Stomach (tissue), 8 donors: ENCODE measurements at regions not wholly inside any gene's neighbourhood (a gene's known extent, or its start where the extent isn't known, plus 50 kb on each side); places are given as distances from the start of the nearest gene placed in this dataset.

Experiments used
- DNase-seq, 2 donors: peaks; one replicate each; pipeline versions ENCODE4 v3.0.0 to v3.0.0-alpha.2; 2013 to 2019
- H3K27ac ChIP-seq, 5 donors: fragments of 200-600 bp in 4 of 5; sonication (generic) in 4 of 5; one replicate each; pipeline ENCODE4 v1.5.1; 2013 to 2019; ENCODE audit warnings: mild to moderate bottlenecking in 1 of 5, moderate library complexity in 1 of 5
- H3K27me3 ChIP-seq, 3 donors: fragments of 200-600 bp; sonication (generic); one replicate each; pipeline ENCODE4 v1.5.1; 2017 to 2019; ENCODE audit warnings: mixed run types in 1 of 3
- H3K36me3 ChIP-seq, 4 donors: fragments of 200-600 bp; sonication (generic); 1 replicate in 3 of 4; 2 replicates in 1 of 4; pipeline ENCODE4 v1.5.1; 2016 to 2019
- H3K4me1 ChIP-seq, 4 donors: fragments of 200-600 bp; sonication (generic); one replicate each; pipeline ENCODE4 v1.5.1; 2016 to 2019
- H3K4me3 ChIP-seq, 4 donors: fragments of 200-600 bp; sonication (generic) in 3 of 4; one replicate each; pipeline ENCODE4 v1.5.1; 2016 to 2019; ENCODE audit warnings: mild to moderate bottlenecking in 1 of 4
- H3K9me3 ChIP-seq, 4 donors: fragments of 200-600 bp; sonication (generic); one replicate each; pipeline ENCODE4 v1.5.1; 2016 to 2019
- EP300 ChIP-seq: sonication (generic); formaldehyde crosslinking; IDR thresholded peaks from one replicate; pipeline ENCODE4 v1.6.1; 2017; ENCODE audit warnings: antibody characterized with exemption
- POLR2A ChIP-seq, 4 donors: fragments of 450-650 bp; IDR thresholded peaks; one replicate each; pipeline ENCODE4 v1.6.1; 2016; ENCODE audit warnings: antibody characterized with exemption in 4 of 4, control low read depth in 2 of 4, mild to moderate bottlenecking in 1 of 4, moderate library complexity in 1 of 4
- POLR2AphosphoS5 ChIP-seq, 3 donors: sonication (generic); formaldehyde crosslinking; IDR thresholded peaks; one replicate each; pipeline ENCODE4 v1.6.1; 2016; ENCODE audit warnings: antibody characterized with exemption in 3 of 3
- WGBS, 5 donors: extraction: QIAGEN DNeasy Blood & Tissue Kit in 3 of 5; methylation state at CpG; one replicate each; pipeline versions ENCODE4 v1.1.5 to v1.1.7; 2013 to 2018; 5-methylcytosine and 5-hydroxymethylcytosine counted together
- intact Hi-C: fragments of 100-400 bp; cut with DNase I; formaldehyde crosslinking; loops from one replicate; pipeline ENCODE4 v1.15.1; 2023; ENCODE audit warnings: low total_unique reads
- TF ChIP-seq, protein P1 (sequence below), 7 experiments: fragments of 450-650 bp in 4 of 7; fragments of 200-600 bp in 3 of 7; sonication (generic) in 3 of 7; IDR thresholded peaks; one replicate each; pipeline ENCODE4 v1.5.1; 2016 to 2019; ENCODE audit warnings: antibody characterized with exemption in 7 of 7, control low read depth in 2 of 7, mild to moderate bottlenecking in 1 of 7
- donor health status: healthy with polysubstance abuse.
- donor health status: Bipolar disorder and iron deficiency.
- donor health status: healthy.

DNA sequence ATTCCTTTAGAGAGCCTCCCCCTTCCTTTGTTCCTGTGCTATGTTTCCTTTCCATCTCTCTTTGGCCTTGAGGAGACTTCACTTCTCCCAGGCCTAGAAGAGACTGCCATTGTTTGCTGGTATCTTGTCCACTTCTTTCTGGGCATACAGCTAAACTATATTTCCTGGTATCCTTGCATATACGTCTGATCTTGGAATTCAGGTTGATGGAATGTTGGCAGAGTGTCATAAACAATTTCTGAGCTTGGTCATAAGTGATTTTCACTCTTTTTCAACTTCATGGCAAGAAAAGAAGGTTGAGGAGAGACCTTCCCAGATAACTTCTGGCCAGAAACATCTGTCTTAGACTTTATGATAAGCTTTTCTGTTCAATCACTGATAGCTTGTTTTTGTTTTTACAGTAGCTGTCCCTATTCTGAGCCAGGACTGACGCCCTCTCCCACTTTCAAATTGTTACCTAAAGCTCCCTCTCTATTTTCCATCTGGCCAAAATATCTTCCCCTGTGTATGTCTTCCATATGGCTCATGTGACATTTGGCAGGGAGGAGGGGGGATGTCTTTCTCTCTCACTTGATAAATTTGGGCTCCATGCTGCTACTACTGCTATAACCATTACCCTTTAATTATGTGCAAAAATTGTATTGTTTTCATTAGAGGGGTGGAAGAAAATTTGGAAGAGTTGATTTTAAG, 457.0 kb downstream of the ADAMTS20 start:
- H3K36me3 ChIP-seq = no peaks in the 10 kb centered on the region
- no peak for DNase-seq
- no peak overlapping the region for H3K27ac ChIP-seq
- TF ChIP-seq POLR2AphosphoS5 (IDR thresholded peaks at IDR 0.05) (no peak), POLR2A (IDR thresholded peaks at IDR 0.05) (no peak), EP300 (no peak)
- TF ChIP-seq, protein P1, sequence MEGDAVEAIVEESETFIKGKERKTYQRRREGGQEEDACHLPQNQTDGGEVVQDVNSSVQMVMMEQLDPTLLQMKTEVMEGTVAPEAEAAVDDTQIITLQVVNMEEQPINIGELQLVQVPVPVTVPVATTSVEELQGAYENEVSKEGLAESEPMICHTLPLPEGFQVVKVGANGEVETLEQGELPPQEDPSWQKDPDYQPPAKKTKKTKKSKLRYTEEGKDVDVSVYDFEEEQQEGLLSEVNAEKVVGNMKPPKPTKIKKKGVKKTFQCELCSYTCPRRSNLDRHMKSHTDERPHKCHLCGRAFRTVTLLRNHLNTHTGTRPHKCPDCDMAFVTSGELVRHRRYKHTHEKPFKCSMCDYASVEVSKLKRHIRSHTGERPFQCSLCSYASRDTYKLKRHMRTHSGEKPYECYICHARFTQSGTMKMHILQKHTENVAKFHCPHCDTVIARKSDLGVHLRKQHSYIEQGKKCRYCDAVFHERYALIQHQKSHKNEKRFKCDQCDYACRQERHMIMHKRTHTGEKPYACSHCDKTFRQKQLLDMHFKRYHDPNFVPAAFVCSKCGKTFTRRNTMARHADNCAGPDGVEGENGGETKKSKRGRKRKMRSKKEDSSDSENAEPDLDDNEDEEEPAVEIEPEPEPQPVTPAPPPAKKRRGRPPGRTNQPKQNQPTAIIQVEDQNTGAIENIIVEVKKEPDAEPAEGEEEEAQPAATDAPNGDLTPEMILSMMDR (IDR thresholded peaks at IDR 0.05) = no peak
- H3K4me3 ChIP-seq = no peak overlapping the region
- no peaks in the 10 kb centered on the region for H3K4me1 ChIP-seq
- no peaks in the 10 kb centered on the region for H3K9me3 ChIP-seq
- H3K27me3 ChIP-seq = no peaks in the 10 kb centered on the region
- intact Hi-C loops = no loop called here
- 48 to 59% (median 56%) methylated on average over 2 of the region's 2 CpGs for WGBS, 5 donors

DNA sequence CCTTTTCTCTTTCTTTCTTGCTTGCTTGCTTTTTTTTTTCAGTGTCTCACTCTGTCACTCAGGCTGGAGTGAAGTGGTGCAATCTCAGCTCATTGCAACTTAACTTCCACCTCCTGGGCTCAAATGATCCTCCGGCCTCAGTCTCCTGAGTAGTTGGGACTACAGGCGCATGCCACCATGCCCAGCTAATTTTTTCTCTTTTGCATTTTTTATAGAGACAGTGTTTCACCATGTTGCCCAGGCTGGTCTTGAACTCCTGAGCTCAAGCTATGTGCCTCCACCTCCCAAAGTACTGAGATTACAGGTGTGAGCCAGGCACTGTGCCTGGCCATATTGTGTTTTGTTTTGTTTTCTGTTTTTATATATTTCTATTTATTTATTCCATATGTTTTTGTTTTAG, 461.0 kb downstream of the ADAMTS20 start:
- intact Hi-C loops = no loop called here
- WGBS, 5 donors = 95 to 99% (median 97%) methylated on average over 2 of the region's 2 CpGs
- Histone ChIP-seq H3K27ac (no peak overlapping the region), H3K27me3 (no peaks in the 10 kb centered on the region), H3K4me3 (no peak overlapping the region), H3K9me3 (peaks cover 0 to 7% (median 0%) of the 10 kb centered on the region in 4 donors), H3K36me3 (no peaks in the 10 kb centered on the region), H3K4me1 (no peaks in the 10 kb centered on the region)
- DNase-seq = no peak
- no peak for TF ChIP-seq EP300
- TF ChIP-seq, protein P1 (IDR thresholded peaks at IDR 0.05) = no peak
- TF ChIP-seq POLR2A (IDR thresholded peaks at IDR 0.05) = no peak
- TF ChIP-seq POLR2AphosphoS5 (IDR thresholded peaks at IDR 0.05) = no peak

DNA sequence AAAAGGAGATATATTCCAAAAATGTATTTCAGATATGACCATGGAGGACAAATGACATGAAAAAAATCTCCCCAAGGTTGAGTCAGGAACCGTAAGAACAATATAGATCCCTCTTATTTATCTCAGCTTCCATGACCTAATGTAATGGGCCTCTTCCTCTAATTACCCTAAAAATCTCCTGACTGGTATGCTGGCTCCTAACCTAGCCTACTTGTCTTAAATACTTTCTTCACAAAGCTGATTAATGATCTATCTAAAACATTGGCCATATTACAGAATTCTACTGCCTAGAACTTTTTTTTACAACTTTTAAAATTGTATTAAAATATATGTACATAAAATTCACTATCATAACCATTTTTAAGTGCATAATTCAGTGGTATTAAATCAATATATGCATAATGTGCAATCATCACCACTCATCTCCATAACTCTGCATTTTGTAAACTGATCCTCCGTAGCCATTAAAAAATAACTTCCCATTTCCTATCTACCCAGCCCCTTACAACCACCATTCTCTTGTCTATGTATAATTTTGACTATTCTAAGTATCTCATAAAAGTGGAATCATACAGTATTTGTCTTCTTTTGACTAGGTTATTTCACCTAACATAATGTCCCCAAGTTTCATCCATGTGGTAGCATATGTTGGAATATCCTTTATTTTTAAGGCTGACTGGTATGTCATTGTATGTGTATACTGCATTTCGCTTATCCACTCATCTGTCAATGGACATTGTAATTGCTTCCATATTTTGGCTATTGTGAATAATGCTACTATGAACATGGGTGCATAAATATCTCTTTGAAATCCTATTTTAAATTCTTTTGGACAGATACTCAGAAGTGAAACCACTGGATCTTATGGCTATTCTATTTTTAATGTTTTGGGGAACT, 464.6 kb downstream of the ADAMTS20 start:
- no peaks in the 10 kb centered on the region for H3K36me3 ChIP-seq
- H3K27ac ChIP-seq = no peak overlapping the region
- no peak for TF ChIP-seq EP300
- H3K4me3 ChIP-seq = no peak overlapping the region
- 84 to 87% (median 86%) methylated on average over 3 of the region's 3 CpGs for WGBS, 5 donors
- DNase-seq = no peak
- no peaks in the 10 kb centered on the region for H3K4me1 ChIP-seq
- no peaks in the 10 kb centered on the region for H3K27me3 ChIP-seq
- intact Hi-C loops = no loop called here
- peaks cover 0 to 18% (median 11%) of the 10 kb centered on the region in 4 donors for H3K9me3 ChIP-seq

GRCh38 chr12:43079476-43079875, 472.5 kb downstream of the ADAMTS20 start:
- no peaks in the 10 kb centered on the region for H3K4me1 ChIP-seq
- H3K27ac ChIP-seq = no peak overlapping the region
- no peak for DNase-seq
- H3K27me3 ChIP-seq = no peaks in the 10 kb centered on the region
- TF ChIP-seq, protein P1 (IDR thresholded peaks at IDR 0.05) = no peak
- TF ChIP-seq POLR2A (IDR thresholded peaks at IDR 0.05) = no peak
- TF ChIP-seq POLR2AphosphoS5 (IDR thresholded peaks at IDR 0.05) = no peak
- TF ChIP-seq EP300 = no peak
- no peaks in the 10 kb centered on the region for H3K36me3 ChIP-seq
- intact Hi-C loops = no loop called here
- no peak overlapping the region for H3K4me3 ChIP-seq
- H3K9me3 ChIP-seq = no peaks in the 10 kb centered on the region
